ENCODE measurements at regions not wholly inside any gene's neighbourhood (a gene's known extent, or its start where the extent isn't known, plus 50 kb on each side); places are given as distances from the start of the nearest gene placed in this dataset.

DNA sequence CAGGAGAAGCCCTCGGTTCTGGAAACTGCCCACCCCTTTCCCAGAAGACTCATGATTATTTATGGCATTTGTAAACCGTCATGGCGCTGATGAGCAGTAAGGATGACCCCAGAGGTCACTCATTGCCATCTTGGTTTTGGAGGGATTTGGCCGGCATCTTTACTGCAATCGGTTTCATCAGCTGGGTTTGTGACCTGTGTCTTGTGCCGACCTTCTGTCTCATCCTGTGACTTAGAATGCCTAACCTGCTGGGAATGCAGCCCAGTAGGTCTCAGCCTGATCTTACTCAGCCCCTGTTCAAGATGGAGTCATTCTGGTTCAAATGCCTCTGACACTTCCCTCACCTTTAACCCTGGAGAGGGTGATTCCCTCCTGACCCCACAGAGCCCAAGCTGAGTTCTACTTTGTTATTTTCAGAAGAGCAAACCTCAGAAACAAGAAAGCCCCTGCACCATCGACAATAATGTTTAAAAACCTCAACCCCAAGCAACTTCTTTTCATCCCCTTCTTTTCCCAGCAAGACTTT, 105.5 kb upstream of the SFSWAP start:
- no peak for TF ChIP-seq GATA2 (IDR thresholded peaks at IDR 0.05; ENCODE audit: low read depth, low read length)
- no peak for TF ChIP-seq GATA3 (IDR thresholded peaks at IDR 0.05; ENCODE audit: low read depth, low read length)

DNA sequence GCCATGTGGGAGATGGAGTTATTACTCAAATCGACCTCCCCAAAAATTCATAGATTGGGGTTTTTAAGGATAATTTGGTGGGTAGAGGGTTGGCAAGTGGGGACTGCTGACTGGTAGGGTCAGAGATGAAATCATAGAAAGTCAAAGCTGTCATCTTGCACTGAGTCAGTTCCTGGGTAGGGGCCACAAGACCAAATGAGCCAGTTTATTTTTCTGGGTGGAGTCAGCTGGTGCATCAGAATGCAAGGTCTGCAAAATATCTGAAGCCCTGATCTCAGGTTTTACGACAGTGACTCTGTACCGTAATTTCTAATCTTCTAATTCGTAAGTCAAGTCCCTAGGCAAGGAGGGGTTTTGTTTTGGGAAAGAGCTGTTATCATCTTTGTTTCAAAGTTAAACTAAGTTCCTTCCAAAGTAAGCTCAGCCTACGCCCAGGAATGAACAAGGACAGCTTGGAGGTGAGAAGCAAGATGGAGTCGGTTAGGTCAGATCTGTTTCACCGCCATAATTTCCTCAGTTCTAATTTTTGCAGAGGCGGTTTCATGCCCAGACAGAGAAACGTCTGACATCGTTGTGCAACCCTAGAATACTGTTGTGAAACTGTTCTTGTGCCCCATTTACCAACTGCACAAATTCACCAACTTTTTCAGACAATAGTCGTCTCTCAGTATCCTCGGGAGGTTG, 104.5 kb upstream of the SFSWAP start:
- TF ChIP-seq GATA3 (IDR thresholded peaks at IDR 0.05; ENCODE audit: low read depth, low read length) (no peak), GATA2 (IDR thresholded peaks at IDR 0.05; ENCODE audit: low read depth, low read length) (no peak)

DNA sequence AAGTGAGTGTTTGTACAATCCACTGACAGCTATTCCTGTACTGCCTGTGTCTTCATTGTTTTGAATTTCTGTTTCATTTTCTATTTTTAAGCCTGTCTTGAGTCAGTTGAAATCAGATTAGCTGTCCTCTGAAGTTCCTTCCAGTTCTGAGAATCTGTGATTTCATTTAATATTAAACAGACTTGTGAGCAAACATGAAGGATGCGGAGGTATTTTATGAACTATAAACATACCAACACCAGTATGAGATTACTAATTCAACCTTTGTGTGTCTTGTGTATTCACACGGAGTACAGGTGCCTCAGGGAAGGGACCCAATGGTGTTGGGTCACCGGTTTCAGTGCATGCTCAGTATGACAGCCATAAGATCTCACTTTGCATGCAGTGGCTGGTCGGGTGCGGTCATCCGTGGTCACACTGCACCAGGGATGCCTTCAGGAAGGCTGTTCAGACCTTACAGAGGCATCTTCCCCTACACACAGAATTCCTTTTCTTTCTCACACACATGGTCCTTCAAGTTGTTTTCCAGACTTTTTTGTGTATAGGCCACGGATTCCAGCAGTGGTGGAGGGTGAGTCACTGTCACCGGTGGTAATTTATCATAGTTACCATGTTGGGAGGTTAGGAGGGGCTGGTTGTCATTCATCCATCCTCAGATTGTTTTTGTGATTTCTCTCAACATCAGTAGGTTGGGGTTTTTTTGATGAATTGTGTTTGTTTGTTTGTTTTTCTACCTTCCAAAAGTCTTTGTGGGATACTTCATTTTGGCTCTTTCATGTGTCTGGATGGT, 103.0 kb upstream of the SFSWAP start:
- TF ChIP-seq GATA3 (IDR thresholded peaks at IDR 0.05; ENCODE audit: low read depth, low read length) (no peak), GATA2 (IDR thresholded peaks at IDR 0.05; ENCODE audit: low read depth, low read length) (no peak)

DNA sequence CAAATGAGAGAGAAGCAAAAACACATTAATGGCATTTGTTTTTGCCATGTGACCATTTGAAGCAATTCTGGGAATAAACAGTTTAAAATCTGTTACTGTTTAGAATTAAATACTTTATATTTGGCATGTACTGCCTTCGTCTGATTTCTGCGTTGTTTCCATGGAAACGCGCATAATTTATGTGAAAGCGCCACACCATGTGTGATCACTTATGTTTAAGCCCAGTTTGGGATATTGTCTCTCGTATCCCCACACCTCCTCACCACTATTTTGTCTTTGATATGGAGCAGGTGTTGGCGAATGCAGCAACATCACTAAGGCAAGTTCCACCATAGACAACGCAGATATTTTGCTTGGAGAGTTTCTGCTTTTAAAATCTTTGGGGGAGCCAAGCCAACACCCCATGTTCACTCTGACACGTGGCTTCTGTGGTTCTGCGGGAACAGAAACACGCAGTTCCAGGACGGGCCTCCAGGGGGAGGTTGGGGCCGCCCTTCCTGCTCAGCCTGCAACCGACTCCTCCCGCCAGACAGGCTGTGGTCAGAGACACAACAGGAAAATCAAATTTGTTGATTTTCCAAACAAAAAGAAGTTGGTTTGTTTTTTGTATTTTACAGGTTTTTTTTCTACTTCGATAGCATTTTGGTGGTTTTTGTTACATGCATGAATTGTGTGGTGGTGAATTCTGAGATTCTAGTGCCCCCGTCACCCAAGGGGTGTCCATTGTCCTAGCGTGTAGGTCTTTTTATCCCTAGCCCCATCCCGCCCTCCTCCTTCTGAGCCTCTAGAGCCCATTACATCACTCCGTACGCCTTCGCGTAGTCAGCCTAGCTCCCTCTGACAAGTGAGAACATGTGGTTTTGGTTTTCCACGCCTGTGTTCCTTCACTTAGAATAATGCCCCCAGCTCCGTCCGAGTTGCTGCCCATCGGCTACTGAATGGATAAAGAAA, 101.9 kb upstream of the SFSWAP start:
- TF ChIP-seq GATA2 (IDR thresholded peaks at IDR 0.05; ENCODE audit: low read depth, low read length) (no peak), GATA3 (IDR thresholded peaks at IDR 0.05; ENCODE audit: low read depth, low read length) (no peak)

DNA sequence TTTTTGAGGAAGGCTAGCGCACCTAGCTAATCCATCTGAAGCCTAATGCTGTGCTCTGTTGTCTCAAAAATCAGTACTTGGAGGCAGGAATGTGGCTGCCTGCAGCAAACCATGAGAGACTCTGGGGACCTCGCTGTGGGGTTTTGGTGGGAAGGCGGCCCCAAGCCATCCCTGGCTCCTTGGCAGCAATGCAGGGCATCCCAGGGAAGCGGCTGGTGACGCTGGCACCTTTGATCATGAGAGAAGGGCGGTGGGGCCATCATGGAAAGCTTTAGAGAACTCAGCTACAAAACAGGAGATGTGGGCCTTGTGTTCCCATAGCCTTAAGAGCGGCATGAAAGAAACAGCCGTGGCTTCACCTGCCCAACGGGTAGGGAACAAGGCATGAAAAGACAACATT, 101.1 kb upstream of the SFSWAP start:
- TF ChIP-seq GATA3 (IDR thresholded peaks at IDR 0.05; ENCODE audit: low read depth, low read length), result no peak
- no peak for TF ChIP-seq GATA2 (IDR thresholded peaks at IDR 0.05; ENCODE audit: low read depth, low read length)

DNA sequence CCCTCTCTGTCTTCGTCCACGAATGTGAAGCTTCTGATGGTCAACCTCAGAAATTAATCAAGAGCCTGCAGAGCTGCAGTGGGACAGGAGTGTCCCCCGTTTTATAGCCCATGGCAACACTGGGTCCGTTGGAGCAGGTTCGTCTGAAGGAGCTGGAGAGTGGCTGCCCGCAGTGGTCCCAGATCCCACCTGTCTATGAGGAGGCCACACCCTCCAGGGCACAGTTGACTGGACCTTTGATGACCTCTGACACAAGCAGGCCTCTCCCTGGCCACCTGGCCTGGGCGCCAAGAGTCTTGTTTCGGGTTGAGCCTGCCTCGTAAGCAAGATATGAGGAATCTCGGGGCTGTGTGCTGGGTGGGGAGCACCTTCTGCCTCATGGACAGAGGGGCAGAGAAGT, 100.7 kb upstream of the SFSWAP start:
- TF ChIP-seq GATA3 (IDR thresholded peaks at IDR 0.05; ENCODE audit: low read depth, low read length) (no peak), GATA2 (IDR thresholded peaks at IDR 0.05; ENCODE audit: low read depth, low read length) (no peak)

DNA sequence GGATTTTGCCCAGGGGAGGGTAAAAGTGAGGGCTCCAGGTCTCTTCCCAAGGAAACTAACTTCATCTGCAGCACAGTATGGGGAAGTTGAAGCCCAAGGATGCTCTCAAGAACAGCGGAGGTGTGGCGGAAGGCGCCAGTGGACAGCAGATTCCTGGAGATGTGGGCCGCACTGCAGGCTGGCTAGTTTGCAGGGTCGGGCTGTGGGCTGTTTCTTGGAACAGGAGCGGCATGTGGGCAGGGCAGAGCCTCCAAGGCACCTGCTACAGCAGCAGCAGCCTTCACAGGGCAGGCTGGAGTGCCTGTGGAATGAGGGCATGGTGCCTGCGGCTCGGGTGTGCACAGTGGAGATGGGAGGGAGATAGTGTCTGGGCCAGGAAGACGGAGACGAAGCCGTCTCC, 100.0 kb upstream of the SFSWAP start:
- TF ChIP-seq GATA2 (IDR thresholded peaks at IDR 0.05; ENCODE audit: low read depth, low read length) (no peak), GATA3 (IDR thresholded peaks at IDR 0.05; ENCODE audit: low read depth, low read length) (no peak)

DNA sequence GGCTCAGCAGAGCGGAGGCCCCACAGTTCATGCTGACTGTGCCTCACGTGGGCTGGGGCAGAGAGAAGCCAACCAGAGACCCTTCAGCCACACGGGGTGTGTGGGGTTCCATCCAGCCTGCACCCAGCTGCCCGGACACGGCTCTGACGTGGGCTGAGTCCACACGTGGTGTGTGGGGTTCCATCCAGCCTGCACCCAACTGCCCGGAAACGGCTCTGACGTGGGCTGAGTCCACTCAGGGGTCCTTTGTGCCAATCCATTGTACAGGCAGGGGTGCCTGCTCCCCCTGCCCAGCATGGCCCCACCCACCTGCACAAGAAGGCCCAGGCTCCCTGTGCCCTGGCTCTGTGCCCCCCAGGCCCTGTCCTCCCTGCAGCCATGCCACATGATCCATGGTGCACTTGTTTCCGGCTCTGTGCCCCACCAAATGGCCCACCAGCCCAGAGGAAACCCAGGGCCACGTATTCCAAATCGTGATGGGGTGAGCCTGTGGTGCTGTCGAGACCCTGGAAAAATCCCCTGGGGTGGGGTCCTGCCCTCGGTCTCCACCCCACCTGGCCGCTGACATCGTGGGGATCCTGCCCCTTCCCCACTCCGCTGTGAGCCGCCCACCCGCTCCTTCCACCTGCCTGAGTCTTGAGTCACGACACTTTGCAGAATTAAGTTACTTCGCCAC, 99.3 kb upstream of the SFSWAP start:
- TF ChIP-seq GATA3 (IDR thresholded peaks at IDR 0.05; ENCODE audit: low read depth, low read length) (no peak), GATA2 (IDR thresholded peaks at IDR 0.05; ENCODE audit: low read depth, low read length) (no peak)

DNA sequence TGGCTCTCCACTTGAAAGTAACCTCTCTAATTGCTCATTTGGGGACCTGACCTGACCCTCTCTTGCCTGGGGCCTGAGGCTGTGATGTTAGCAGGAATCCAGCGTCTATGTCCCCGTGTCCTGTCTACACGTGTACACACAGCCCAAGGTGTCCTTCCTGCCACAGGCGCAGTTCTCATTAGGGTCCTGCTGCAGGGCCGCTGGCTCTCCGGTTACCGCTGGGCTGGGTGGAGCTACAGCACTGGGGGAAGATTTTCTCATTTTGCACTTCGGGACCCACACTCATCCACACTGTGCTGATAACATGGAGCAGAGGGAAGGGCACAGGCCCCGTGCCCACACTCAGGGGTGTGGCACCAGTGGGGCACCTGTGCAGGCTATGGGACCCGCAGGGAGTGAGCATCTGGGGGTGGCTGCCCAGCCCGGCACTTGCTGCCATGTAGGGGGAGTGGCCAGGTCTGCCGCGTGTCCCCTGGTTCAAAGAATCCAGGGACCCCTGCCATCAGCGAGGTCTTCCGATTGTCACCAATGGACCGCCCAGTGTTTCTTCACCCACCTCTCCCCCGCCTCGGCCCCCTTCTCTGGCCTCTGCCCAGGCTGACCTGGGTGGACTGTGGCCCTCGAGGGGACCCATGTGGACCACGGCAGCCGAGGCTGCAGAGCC, 98.7 kb upstream of the SFSWAP start:
- no peak for TF ChIP-seq GATA3 (IDR thresholded peaks at IDR 0.05; ENCODE audit: low read depth, low read length)
- TF ChIP-seq GATA2 (IDR thresholded peaks at IDR 0.05; ENCODE audit: low read depth, low read length), result no peak

DNA sequence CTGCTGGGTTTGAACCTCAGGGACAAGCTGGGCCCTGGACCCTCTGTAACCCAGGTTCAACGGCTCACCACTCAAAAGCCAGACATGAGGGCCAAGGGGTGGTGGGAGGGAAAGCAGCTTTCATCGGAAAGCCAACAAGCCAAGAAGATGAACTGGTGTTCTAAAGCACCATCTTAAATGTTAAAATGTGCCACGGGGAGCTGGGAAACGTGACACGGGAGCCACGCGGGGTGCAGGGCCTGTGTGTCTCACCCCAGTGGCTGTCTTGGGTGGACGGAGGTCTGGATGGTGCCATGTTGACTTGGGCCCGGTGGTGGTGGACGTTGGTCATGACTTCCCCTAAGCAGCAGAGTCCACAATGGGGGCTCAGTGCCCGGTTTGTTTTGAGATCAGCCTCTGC, 97.7 kb upstream of the SFSWAP start:
- no peak for TF ChIP-seq GATA2 (IDR thresholded peaks at IDR 0.05; ENCODE audit: low read depth, low read length)
- no peak for TF ChIP-seq GATA3 (IDR thresholded peaks at IDR 0.05; ENCODE audit: low read depth, low read length)

DNA sequence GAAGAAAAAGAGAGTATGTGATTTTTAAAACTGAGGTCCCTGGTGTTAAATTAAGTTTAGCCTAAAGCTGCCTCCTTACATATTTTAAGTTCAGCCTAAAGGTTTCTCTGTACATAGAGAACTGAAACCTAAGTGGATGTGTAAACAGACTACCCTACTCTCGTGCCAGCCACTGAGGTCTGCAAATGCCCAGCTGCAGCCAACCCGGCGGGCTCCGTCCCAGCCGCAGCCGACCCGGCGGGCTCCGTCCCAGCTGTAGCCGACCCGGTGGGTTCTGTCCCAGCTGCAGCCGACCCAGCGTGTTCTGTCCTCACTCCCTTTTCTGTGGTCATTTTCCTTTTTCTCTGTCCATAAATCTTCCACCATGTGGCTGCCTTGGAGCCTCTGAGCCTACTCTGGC, 97.2 kb upstream of the SFSWAP start:
- no peak for TF ChIP-seq GATA2 (IDR thresholded peaks at IDR 0.05; ENCODE audit: low read depth, low read length)
- TF ChIP-seq GATA3 (IDR thresholded peaks at IDR 0.05; ENCODE audit: low read depth, low read length), result no peak

DNA sequence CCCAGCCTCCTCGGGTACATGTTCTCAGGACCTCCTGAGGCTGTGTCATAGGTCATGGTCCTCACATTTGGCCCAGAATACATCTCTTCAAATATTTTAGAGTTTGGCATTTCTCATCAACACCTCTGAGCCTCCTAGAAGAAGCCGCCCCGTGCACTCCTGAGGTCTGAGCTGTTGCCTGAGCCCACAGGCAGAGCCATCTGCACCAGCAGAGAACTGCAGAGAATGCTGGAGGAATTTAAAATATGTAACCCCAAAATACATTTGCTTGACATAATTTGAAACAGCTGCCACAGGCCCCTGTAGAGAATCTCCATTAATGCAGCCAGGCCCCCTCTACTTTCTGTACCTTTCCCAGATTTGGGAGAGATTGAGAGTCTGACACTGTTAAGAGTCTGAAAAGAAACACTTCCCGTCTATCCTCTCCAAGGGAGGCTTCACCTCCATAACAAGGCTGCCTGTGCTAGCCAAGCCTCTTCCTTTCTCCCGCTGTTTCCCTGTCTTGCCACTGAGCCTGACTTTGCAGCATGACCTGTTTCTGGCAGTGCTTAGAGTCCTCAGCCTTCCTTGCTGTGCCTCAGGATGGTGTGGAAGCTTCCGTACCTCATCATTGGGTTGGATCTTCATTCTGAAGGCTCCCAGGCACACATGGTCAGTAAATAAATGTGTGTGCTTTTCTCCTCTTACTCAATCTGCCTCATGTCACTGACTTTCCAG, 95.4 kb upstream of the SFSWAP start:
- no peak for TF ChIP-seq GATA3 (IDR thresholded peaks at IDR 0.05; ENCODE audit: low read depth, low read length)
- no peak for TF ChIP-seq GATA2 (IDR thresholded peaks at IDR 0.05; ENCODE audit: low read depth, low read length)
